Activated CD4-positive, alpha-beta T cell treated with anti-CD3 and anti-CD28 coated beads, Interleukin-2, amount 50 U/mL, for 16 hours (primary cell): ENCODE measurements at regions not wholly inside any gene's neighbourhood (a gene's known extent, or its start where the extent isn't known, plus 50 kb on each side); places are given as distances from the start of the nearest gene placed in this dataset.
A peak's percentile ranks its signal among the peaks of the same experiment; 100 is the strongest.

Experiments used
- DNase-seq: peaks from one replicate; pipeline ENCODE4 v3.0.0-alpha.2; 2020

DNA sequence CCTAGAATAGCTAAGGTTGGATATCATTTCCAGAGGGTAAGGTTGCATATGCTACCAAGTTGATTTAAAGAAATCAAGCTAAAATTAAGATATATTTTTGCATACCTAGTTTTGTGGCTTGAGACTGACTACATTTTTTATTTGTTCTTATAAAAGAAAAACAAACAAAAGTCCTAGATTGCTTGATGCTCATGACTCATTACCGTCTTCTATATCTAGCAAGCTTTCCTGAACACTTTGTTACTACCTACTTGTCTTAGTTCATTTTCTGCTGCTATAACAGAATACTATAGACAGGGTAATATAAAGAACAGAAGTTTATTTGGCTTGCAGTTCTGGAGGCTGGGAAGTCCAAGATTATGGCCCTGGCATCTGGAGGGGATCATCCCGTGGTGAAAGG lies 152.1 kb upstream of the THRB start:
- DNase-seq, result no peak

DNA sequence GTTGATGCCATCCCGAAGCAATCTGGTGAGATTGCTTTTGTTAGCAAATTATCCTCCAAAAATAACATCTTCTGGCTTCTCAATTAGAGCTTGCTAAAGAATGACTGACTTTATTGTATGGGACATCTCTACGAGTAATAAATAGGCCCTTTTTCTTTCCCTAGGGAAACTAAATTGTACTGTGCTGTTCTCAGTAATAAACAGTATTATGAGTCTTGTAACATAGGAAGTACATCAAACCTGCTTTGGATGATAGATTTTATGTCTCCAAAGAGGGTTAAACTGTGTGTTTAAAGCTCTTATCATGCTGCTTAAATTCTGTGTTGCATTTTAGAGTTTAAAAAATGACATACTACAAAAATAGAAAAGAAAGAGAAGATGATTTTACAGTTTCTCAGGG lies 153.4 kb upstream of the THRB start:
- DNase-seq, result no peak

DNA sequence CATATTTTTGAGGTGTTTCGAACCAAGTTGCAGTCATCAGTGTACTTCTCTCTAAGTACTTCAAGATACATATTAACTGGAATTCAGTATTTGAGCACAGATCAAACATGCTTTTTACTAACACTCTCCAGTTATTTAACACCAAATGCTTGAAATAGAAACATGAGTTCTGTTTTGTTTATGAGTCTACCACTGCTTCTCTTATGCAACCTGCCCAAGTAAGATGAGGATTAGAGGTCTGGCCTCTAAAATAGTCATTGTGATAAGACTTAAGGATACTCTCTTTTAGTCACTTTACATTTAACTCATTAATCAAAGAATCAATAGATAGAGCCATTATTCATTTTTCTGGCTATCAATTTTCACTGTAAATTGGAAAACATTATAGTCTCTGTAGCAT lies 156.2 kb upstream of the THRB start:
- DNase-seq, result no peak

DNA sequence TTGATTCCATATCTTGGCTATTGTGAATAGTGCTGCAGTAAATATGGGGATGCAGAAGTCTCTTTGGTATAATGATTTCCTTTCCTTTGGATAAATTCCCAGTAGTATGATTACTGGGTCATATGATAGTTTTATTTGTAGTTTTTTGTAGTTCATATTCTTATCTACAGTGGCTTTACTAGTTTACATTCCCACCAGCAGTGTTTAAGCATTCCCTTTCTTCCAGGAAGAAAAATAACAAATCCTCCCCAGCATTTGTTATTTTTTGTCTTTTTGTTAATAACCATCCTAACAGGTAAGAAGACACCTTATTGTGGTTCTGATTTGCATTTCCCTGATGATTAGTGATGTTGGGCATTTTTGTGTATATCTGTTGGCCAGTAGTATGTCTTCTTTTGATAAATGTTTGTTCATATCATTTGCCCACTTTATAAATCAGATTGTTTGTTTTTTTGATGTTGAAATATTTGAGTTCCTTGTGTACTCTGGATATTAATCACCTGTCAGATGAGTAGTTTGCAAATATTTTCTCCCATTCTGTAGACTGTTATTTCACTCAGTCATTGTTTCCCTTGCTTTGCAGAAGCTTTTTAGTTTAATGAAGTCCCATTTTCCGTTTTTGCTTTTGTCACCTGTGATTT lies 163.3 kb upstream of the THRB start:
- no peak for DNase-seq

DNA sequence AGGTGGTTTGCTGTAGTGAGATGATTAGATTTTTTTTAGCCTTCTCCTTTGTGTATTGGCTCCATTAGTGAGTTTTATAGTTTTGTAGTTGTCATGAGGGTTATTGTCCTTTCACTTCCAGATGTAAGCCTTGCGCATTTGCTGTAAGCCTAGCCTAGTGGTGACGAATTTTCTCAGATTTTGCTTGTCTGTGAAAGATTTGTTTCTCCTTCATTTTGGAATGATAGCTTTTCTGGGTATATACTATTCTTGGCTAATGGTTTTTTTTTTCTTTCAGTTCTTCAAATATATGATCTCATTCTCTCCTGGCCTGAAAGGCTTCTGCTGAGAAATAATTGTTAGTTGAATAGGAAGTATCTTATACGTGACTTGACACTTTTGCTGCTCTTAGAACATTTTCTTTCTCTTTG lies 166.5 kb upstream of the THRB start:
- no peak for DNase-seq

DNA sequence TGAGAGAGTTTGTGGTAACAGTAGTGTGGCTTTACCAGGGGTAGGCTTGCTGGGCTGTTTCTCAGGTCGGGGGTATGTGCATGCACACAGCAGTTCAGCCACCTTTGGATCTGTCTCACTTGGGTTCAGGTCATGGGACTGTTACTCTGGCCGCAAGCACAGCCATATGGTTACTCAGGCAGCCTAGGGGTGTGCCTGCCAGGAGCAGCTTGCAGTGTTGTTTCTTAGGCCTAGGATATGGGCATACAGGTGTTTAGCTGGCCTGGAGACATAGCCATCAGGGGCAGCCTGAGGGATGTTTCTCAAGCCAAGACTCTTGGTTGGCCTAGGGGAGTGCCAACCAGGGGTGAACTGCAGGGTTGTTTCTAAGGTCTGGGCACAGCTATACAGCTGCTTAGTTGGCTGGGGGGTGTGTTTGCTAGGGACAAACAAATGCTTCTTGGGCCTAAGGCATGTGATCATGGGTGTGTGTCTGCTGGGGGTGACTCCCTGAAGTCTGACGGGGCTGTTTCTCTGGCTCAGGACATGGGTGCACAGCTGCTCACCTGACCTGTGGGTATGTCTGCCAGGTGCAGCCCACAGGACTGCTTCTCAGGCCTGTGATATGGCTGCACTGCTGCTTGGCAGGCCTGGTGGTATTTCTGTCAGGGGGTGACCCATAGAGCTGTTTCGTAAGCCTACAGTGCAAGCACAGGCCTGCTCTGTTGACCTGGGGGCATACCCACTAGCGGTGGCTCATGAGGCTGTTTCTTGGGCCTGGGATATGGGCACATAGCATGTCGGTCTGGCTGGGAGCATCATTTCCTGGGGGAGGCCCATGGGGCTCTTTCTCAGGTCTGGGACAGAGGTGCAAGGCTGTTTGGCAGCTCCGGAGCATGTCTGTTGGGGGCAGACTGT lies 168.0 kb upstream of the THRB start:
- no peak for DNase-seq

DNA sequence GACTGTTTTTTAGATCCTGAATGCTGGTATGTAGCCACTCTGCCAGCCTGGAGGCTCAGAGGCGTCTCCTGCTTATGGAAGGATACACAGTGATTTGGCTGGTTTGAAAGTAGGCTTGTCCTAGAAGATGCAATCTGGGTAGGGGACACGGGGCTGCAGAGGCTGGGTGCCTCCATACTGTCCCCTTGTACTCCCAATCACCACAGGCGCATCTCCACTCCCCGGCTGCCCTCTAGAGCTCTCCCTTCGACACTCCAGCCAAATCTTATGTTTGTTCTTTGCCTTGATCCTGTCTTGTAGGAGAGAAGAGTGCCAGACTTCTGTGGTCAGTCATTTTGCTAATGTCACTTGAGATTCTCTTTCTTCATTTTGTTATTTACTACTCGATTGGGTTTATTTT lies 168.8 kb upstream of the THRB start:
- DNase-seq, result no peak

DNA sequence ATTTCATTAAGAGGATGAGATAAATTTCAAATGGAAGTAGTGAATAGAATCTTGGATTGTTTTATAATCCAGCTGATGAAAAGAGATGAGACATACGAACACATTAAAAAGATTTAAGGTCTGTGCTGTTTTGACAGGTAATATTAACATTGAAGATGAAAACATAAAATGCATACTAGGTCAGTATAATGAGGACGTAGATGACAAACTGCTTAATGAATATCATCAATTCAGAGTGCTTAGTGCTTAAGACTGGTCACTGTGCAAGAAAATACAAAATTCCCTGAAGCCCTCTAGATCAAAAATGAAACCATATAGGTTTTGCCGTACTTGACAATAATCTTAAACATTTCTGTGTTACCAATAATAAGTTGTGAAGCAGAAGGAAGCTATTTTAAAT lies 173.4 kb upstream of the THRB start:
- DNase-seq, result no peak

DNA sequence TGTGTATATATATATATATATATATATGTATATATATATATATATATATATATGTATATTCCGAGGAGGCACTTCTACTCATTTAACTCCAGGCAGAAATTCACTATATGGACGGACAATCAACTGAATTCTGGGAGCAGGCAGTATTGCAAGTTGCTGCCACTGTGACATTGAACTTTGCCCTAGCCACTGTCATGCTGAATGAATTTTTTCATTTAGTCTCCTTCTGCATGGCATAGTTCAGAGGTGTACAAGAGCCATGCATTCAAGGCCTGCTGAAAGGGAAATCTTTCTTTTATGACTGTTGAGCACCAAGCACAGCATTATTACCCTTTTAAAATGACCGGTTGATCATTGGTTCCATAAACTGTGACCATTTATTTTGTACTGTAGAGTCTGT lies 176.2 kb upstream of the THRB start:
- DNase-seq, result no peak

DNA sequence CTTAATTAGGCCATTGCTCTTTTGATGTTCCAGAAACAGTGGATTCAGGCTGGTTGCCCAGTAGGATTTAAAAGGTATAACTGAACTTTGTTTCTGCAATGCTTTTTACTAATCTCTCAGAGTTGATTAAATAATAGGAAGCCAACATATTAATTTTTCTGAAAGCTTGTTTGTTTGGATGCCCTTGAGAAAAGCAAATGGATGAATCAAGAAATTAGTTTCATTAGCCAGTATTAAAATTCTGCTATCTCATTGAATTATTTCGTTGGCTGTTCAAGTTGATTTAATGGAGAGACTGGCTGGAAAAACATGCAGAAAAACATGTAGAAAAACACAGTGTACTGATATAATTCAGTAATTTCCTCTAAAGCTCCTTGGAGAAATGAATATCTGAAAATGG lies 178.9 kb upstream of the THRB start:
- no peak for DNase-seq

DNA sequence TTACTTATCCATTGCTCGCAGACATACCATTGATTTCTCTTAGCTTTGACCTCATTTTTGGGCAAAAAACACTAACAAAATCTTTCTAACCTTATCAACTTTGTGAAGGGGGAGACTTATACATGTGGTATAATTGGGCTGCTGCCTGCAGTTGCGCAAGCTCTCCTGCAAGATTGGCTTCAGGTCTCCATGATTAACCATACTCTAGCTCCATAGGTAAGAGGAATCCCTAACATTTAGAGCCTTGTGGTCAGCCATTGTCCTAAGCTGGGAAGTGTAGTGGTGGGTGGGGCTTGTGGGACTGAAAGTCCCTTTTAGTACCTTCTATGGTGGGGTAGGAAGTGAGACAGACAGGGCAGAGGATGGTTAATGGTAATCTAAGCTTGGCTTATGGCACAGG lies 179.6 kb upstream of the THRB start:
- no peak for DNase-seq

DNA sequence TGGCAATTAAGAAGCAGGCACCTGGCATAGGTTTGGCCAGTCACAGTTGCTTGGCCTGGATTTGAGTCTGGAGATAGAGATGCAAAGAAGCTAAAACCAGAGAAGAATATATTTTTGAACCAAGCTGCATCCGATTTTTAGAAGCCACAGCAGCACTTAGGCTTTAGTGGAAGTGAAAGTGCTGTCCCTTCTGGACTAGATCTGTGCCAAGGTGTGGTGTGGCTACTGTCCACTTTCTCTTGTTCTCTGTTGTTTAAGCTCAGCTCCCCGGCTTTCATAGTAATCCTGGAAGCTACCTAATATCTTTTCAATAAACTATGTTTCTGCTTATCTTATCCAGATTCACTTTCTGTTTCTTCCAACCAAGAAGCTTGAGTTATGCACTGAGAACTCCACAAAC lies 183.4 kb upstream of the THRB start:
- DNase-seq, result peak; percentile 2

DNA sequence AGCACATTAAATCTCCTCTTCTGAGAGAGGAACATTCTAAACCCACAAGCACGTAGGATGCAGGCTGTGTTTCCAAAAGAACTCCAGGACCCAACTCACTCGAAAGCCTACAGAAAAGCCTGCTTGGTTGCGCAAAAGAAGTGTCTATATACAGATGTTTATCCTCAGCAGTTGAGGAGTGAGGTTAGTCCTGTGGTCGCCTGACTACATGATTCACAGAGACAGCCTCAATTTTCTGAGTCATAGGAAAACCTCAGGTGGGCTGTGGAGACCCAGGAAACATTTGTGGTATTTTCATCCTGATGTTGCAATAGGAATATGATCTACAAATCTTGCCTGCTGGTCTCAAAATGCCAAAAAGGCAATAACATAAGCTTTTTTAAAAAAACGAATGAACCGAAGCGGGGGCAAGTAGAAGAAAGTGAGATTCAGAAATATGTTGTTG lies 183.8 kb upstream of the THRB start:
- DNase-seq, result peak; percentile 80

DNA sequence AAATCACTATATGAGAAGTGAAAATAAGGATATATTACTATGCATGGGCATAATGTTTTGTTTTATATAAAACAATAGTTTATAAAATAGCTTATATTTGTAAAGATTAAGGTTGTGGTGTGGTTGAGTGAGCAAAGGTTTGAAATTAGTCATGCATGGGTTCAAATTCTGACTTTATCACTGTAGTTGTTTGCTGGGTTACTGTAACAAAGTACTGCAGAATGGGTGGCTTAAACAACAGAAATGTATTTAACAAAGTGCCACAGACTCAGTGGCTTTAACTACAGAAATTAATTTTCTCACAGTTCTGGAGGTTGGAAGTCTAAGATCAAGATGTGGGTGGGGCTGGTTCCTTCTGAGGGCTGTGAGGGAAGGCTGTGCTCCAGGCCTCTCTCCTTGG lies 184.8 kb upstream of the THRB start:
- peak; percentile 28 for DNase-seq

DNA sequence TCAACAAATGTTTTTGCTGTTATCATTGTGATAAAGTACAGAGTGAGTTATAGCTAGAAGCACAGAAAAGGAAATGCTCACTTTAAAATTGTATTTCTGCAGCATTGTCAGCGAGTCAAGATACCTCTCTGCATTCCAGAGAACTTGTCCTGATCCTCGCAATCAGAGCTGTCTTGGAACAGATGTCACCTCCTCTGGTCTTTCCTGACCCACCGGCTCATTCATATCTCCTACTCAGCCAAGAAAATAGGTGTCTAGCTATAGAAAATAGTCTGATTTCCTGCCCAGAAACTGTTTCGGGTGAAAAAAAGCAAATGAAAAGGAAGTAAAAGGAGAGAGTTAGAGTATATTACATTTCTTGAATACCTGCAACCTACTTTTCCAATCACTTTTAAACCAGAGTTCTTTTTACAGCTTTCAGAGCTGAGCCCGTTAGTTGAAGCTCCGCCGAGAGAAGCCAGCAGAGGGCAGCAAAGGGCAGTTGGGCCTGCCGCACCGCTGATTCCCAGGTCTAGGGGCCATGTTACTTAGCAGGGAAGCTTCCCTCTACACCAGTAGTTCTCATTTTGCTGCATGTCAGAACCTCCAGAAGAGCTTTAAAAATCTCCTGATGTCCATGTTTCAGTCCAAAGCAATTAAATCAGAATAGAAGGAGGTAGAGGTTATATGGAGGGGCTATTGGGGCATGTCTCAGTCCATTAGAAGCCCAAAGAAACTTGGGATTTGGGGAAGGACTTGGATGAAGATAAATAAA lies 185.7 kb upstream of the THRB start:
- DNase-seq, result peak; percentile 55

DNA sequence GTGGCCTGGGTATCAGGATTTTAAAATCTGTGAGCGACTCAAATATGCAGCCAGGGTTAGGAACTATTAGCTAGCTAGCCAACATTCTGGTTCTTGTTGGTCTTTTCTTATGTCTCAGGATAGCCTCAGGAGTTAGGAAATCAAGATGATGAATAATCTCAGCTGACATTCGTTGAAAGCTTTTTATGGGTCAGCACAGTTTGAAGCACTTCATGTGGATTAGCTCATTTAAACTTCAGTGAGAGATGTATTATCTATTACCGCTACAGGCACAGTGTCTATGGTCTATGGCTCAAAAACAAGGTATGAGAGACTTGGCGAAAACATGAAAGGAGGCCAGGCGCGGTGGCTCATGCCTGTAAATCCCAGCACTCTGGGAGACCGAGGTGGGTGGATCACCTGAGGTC lies 187.5 kb upstream of the THRB start:
- no peak for DNase-seq

DNA sequence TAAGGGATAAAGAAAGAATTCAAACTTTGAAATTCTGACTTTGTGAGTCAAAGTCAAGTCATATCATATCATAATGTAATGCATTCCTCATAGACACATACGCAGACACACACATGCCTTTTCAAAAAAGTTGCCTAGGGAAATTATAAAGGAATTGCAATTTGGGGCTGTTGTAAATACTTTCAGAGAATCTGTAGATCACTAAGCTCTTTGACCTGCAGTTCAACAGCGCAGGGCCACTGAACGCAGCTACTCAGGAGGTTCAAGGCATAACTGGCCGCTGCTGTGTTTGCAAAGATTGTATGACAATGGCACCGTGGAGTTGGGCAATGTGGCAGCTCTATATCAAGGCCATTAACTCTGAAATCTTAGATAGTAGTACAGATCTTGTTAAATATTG lies 188.4 kb upstream of the THRB start:
- no peak for DNase-seq

DNA sequence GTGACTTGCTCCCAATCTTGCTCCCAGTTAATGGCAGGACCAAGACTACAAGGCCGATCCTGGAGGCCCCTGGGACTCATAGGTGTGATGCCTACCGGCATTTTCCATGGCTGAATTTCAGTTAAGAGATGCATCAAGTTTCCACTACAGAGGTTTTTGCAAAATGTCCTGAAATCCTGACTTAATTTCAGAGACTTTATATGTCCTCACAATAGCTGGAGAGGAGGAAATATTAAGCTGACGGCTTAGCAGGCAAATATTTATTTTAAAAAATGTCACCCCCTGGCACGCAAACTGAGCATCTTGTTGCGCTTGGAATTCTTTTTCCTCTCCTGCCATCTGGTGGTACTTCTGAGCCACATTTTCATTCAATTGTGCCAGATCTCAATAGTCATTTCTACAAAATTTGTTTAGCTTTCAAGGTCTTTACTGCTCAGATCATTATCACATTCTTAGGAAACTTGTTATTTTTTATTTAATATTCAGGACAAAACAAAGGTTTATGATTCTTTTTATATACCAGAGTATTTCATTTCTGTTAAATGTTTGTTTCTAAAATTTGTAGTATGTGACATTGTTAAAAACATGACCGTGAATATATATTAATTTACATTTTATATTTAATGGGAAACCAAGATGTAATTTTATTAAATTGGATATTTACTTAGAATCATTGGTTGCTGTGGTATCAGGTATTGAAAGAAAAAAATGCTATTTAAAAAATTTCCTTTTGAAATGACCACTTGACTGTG lies 189.2 kb upstream of the THRB start:
- DNase-seq, result peak; percentile 15

DNA sequence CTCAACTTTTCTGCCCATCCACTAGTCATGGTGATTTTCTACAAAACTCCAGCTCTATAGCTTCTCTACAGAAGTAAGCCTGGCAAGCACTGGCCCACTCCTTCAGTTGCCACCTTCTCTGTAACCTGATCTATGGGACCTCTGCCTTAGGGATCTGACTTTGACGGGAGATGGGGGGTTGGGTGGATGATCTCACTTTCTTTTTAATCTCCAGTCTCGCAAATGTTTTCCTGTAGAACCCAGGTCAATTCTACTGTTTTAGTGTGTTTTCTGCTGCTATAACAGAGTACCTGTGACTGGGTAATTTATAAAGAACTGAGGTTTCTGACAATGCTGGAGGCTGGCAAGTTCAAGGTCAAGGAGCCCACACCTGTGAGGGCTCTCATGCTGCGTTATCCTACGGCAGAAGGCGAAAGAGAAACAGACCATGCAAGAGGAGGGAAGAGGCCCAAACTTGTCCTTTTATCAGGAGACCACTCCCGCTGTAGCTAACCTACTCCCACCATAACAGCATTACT lies 189.9 kb upstream of the THRB start:
- no peak for DNase-seq

DNA sequence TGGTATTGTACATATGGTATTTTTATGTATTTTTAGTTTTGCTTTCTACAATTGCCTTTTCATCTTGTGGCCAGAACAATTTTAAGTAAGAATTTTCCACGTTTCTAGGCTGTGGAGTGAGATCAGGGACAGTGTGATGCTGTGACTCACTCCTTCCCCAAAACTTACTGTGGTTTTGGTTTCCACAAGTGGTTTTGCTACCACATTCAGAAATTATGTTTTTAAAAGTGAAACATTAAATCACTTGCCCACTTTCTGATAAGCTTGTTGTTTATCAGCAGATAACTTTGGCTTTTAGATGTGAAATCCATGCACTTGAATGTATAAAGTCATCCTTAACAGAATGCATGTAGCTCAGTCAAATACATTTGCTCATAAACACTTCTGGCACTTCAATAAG lies 192.2 kb upstream of the THRB start:
- DNase-seq, result peak; percentile 55

DNA sequence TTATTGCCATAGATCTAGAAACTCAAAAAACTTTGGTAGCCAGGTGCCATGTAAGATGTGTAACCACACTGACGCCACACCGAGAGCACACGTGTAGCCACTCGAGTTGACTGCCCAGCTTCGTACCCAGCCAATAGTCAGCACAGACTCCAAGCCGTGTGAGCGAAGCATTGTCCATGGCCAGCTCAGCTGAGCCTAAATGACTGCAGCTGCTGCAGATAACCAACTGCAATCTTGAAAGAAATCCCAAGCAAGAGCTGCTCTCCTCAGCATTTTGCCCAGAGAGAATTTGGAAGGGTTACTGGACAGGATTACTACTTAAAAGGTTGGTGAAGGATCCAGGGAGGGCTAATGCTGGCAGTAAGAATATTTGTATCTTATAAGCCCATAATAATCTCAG lies 193.0 kb upstream of the THRB start:
- DNase-seq, result no peak

DNA sequence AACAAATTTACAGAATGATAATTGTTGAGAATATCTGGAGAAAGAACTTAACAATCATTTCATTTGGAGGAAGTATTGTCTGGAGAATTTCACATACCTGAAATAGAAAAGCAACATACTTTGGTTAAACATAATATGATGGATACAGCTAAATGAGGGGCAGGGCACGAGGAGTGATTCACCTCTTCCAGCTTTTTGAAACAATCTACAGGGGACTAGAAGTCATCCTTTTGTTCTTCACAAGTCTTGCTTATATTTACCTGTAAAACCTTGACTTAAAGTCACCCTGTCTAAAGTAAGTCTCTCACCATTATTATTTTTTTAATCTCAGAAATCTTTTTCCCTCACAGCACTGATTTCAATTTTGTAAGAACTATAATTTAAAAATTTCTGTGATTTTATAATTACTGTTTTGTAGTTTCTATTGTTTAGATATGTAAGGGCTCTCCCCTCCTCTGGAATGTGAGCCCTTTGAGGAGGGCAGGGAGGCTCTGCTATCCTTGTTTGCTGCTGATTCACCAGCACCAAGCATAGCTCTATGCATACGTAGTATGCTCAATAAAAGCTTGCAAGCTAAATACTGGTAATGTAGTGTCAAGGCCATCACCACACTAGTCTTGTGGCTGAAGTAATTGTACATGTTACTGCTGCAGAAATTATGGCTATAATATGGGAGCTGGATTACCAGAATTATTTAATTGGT lies 193.9 kb upstream of the THRB start:
- DNase-seq, result no peak
